ENCODE measurements at regions not wholly inside any gene's neighbourhood (a gene's known extent, or its start where the extent isn't known, plus 50 kb on each side); places are given as distances from the start of the nearest gene placed in this dataset.

DNA sequence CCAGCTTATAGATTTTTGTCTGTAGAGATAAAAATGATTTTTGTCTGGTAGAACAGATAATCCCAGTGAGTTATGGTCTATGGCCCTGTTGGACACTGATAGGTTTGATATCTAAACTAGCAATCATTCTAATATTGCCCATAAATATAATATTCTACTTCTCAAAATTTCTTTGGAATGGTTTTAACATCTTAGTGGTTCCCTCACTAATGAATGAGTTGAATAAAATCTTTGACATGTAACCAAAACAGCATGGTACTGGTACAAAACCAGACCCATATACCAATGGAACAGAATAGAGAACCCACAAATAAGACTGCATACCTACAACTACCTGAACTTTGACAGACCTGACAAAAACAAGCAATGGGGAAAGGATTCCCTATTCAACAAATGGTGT is 219.7 kb downstream of the SEC61B start:
- no peak for DNase-seq

DNA sequence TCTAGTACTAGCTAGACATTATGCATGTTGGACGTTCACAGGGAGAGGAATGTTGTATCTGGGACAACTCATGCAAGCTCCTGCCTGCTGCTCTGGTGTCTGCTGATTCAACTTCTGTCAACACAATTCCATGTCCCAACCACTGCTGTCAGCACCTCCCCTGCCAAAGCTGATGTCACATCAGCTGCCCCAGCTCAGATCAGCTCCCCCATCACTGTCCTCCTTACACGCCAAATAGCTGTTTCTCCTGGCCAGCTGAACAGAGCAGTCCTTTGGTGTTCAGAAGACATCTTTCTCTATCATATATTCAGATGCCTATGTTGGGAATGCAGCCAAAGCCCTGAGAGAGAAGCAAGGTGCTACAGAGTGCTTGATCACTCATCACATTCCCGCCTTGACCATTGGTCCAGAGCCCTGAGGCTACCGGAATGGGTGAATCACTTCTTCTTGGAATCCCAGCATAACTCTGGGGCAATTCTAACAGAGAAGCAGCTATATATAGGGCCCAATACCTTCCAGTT is 223.3 kb downstream of the SEC61B start:
- no peak for DNase-seq

DNA sequence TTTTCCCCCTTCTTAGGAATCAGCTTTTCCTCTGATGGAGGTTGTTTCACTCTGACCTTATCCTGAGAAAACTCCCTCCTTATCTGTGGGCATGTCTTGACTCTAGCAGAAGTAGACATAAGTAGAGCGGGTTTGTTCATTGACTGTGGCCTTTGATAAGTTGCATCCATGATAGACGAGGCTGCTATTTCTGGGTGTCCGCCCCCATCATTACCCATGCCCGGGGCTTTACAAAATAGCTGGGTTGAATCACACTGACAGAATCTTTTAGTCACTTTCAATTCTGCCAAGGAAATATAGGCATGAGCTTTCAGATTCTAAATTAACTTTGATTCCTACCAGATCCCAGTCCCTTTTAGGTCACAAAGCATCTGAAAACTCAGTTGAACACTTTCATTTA is 223.8 kb downstream of the SEC61B start:
- no peak for DNase-seq

DNA sequence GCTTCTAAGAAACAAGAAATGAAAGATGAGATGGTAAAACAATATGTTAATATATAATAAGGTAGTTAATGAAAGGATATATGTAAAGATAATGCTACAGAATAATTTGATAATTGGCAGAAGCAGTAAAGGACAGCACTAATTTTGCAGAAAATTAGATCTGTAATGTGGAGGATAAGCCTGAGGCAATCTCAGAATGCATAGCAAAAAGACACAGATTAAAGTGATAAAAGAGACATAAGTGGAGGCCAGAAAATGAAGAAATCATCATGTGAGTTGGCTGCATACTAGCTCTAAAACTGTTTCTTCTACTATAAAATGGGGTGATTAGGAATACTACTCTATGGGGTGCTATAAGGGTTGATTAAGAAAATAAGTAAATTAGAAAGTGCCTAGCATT is 225.9 kb downstream of the SEC61B start:
- no peak for DNase-seq

DNA sequence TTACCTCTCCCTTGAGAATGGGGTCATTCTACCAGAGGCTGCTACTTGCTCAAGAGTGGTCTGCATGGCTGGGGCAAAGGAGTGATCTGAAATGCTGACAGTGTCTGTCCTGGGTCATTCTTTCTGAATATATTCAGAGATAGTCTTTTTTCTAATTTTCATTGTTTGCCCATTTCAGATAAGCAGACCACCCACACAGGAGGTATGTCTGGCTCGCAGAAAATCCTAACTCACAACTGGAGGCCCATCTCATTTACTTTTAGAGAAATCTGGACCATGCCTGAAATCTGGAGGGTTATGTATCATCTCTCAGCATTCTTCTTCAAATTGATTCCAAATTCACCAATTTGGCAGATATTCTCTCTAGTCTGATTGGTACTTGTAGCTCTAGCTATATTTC is 227.6 kb downstream of the SEC61B start:
- no peak for DNase-seq

DNA sequence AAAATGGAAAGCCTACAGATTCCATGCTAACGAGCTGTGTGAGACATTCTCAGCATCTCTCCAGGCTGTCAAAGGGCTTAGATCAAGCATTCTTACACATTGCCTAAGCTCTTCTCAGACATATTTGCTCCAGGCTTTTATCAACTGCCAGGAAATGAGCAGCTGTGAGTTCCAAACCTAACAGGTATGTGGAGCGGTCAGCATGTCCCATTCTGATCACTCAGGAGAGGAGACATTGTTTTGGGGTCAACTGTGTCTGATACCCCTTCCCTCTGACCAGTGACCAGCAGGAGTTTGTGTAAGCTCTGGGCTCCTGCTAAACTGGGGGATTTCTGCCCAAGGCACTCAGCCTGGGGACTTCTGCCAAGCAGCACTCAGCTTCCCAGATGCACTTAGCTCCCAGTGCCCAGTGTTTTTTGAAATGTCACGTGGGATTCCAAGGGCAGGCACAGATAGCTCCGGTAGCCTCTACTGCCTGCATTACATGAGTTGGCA is 229.1 kb downstream of the SEC61B start:
- DNase-seq = no peak

DNA sequence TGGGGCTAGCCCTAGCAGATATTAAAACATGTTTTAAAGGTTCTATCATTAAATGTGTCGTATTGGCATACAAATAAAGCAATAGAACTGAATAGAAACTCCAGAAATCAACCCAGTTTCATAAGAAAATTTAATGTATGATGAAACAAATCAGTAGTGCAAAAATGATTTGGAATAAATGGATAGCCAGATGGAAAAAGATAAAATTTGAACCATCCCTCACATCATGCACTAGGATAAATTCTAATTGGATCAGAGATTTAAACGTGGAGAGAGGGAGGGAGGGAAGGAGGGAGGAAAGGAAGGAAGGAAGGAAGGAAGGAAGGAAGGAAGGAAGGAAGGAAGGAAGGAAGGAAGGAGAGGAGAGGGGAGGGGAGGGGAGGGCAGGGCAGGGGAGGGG is 235.3 kb downstream of the SEC61B start:
- no peak for DNase-seq

DNA sequence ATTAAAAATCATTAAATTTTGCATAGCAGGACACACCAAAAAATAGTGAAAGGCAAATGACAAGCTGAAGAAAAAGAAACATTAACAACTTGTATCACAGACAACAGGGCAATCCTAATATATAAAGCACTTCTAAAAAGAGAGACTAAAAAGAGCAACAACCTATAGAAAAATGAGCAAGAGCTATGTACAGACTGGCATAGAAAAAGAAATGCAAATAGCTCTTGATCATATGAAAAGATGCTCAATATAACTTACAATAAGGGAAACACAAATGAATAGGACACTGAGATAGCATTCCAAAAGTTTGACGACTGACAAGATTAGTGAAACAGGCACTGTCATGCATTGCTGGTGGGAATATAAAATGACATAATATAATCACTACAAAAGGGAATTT is 235.9 kb downstream of the SEC61B start:
- DNase-seq = no peak

DNA sequence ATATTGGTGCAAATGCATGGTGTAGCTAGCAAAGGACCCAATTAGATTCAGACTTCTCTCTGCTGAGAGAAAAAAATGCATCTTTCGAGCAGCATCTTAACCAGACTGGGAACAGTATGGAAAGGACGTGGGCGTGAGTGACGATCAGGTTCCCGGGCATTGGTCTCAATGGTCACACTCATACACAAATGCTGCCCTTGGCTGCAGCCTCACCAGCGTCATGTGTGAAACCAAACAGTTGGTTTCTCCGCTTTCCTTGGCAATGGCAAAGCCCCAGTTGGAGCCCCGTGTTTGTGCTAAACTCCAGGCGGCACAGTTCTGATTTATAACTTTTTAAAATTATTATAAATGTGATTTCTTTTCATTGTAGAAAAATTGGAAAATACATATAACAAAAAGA is 237.8 kb downstream of the SEC61B start:
- no peak for DNase-seq

DNA sequence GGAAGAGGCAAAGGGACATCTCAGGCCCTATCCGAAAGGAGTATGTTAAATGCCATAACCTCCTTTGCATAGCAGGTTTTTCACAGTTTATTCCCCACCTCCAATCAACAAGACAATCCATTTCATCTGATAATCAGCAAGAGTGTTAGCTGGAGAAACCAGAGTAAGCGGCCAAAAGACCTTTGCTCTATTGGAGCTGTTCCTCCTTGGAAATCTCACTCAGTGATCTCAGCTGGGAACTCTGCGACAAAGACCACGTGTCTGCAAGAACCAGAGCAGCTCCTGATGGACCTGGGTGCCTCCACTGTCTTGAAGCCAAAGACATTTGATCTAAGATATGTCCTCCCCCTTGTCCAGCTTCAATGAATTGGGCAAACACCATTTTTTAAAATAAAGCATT is 241.0 kb downstream of the SEC61B start:
- DNase-seq = no peak

DNA sequence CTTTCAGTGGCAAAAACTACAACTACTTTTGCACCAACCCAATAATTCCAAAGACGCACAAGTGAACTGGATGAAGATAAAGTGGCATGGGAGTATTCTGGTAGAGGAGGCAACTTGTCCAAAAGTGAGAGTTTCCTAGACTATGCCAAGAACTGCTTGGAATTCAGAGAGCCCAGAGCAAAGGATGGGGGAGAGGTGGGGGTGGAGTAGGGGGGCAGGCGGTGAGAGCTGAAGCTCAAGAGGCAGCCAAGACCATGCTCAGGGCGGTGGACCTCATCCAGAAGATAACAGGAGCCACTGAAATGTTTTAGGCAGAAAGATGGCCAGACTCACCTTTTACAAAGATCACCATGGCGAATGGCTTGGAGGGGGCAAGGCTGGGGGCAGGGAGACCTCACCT is 242.5 kb downstream of the SEC61B start:
- DNase-seq = no peak

DNA sequence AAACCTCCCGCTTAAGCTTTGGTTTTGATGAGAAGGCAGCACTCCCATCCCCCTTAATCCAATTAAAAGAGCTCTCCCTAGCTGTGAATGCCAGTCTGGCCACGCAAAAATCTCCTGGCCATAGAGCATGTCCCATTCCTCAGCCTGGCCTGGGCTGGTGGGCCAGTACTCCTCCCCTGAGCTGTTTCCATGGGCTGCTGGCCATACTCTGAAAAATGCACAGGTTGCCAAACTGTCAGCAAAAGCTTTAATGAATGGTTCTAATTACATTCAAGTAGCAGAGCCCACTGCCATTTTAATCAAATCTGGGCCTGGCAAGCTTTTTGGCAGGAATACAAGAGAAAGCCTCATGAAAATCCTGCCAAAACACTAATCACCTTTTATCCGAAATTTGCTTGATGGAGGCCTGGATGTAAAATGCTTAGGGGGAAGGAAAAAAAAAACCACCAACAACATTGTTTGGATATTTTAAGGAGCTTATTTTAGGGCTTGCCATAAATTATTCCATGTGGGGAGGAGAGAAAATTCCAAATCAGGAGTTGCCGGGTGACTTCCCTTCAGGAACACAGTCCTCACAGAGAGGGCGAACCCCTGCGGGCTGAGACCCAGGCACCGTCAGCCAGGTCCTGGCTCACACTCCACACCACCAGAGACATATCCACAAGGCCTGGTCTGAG is 243.3 kb downstream of the SEC61B start:
- no peak for DNase-seq

DNA sequence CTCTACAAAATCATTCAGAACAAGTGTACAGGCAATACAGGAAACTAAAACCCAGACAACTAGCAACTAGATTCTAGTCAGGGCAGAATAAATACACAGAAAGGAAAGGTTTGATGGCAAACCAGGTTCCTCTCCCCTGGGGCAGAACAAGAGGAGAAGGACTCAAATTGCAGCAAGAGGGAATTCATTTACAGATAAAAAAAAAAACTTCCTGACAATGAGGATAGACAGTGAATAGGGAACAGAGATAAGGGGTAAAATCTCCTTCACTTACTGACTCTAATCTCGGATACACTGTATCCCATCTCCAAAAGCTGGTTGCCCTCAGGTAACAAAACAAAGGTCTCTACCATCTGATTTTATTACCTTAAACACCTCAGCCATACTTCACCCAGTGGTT is 244.0 kb downstream of the SEC61B start:
- no peak for DNase-seq

DNA sequence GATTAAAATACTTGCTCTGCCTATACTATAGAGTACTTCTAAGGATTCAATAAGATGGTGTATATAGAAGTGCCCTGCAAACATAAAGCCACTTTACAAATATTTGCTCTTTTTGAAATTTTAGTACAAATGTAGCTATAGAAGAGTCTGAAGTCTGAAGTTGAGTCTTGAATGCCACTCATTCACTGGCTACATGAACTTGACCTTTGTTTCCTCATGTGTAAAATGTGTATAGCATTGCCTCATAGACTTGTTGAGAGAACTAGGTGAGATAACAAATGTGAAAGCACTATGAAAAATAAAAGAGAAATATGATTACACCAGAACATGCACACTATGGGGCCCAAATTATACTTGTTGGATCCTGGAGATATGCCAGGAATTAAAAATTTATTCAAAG is 244.7 kb downstream of the SEC61B start:
- no peak for DNase-seq

DNA sequence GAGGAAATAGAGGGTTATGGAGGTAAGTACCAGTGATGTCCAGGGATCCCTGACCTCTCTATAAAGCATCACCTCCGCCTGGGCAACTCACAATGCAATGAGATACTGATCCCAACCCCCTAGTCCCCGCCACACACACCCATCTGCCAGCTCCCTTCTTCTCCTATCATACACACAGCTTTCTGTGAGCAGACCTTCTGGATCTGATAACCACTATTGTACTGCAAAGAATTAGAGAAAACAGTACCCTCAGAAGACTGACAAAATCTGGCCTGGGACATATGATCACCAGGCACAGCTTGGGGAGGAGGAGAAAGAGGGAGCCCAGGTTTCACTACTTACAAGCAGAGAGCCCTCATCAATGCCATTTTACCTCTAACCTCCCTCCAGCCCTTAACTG is 249.0 kb downstream of the SEC61B start:
- no peak for DNase-seq

DNA sequence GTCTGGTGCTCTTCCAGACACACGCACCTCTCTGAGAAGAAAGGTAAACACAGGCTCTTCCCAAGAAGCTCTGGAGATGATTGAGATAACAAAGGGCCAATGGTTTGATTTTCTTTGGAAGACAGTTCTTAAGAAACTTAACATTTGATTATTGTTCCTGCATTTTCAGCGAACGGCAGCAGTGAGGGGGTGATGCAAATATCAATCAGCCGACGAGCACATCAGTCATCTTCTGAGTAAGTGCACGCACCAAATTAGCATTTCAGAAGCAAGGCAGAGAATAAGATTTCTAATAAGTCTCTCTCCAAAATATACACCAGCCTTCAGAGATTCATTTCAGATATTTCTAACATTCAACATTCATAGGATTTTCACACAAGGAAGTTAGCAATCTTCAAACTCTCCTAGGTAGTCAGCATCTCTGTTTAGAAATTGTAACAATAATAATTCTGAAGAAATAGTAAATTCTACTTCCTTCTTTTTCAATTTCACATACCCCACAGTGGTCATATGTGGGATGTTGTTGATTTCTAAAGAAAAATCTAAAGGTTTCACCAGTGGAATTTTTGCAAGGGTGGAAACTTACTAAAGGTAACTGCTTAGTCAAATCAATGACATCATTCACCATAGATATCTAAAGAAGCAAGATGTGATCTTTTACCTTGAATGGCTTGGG is 250.3 kb downstream of the SEC61B start:
- no peak for DNase-seq

DNA sequence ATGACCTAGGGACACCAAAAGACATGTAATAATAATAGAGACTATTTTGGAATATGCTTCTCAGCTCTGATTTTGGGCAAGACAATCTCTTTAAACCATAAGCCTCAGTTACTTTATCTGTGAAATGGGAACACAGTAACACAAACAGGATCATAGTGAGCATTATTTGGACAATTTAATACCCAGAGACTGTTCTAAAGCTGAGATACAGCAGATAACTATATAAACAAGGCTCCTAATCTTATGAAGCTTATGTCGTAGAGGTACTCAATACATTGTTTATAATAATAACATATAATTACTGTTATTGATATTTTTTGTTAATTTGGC is 250.8 kb downstream of the SEC61B start:
- DNase-seq = no peak

DNA sequence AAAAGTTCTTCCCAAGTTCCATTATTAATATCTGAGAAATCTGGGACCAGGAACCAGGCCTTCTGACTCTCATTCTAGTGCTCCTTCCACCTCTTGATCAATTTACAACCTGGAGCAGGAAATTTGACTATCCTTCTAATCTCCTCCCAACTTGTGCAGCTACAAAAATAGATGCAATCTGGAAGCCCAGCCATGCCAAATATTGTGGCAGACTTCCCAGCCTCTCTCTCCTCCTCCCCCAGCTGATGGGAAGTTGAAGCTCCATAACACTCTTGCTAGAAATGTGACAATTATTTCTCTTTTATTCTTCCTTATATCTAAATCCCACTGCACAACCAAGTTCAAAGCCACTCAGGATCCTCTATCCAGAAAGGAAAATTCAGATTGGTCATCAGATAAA is 252.1 kb downstream of the SEC61B start:
- DNase-seq = no peak

DNA sequence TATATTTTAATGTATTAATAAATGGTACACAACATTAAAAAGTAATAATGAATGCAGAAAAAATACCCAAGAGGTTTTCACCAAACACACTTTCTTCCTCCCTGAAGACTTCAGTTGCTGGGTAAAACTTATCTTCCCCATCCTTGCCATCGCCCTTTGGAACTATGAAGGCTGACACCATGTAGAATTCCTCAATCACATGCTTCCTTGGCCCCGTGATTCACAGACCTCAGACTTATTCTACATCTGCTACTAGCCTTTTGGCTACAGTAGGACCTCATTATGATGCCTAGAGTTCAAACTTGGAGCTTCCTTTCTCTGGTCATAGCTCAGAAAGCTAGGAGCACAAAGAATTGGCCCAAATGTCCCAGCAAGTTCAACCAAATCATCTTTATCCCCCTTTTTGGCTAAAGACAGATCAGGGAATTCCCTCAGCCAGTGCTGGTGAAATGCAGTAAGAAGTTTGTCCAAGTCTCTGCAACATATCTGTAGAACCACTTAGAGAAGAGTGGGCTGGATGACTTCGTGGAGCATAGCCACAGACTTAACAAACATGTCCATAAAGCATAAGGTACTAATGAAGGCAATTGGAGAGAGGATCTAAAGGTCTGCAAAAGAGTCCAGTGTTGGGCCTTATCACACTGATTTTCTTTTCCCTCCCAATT is 253.5 kb downstream of the SEC61B start:
- DNase-seq = no peak

DNA sequence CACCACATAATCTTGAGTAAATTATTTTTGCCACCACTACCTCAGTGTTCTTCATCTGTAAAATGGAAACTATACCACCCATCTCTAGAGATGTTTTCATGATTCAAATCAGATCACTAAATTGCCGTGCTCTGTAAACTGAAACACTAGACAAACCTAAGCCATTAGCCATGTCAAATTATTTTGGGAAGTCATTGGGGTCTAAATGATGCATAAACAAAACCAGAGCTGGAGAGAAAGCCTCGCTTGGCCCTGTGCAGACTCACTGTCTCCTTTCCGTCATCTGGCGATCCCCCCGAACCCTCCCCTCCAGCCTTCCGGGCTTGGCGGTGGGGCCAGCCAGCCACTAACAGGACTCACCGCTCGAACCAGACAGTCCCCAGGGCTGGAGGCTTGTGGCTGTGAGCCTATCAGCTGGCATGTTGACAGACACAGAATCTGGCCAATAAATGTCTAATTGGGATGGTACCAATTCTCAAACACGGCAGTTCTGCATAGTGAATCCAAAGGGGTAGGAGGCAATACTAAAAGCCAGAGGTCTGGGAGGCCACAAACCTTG is 256.5 kb downstream of the SEC61B start:
- DNase-seq = no peak

DNA sequence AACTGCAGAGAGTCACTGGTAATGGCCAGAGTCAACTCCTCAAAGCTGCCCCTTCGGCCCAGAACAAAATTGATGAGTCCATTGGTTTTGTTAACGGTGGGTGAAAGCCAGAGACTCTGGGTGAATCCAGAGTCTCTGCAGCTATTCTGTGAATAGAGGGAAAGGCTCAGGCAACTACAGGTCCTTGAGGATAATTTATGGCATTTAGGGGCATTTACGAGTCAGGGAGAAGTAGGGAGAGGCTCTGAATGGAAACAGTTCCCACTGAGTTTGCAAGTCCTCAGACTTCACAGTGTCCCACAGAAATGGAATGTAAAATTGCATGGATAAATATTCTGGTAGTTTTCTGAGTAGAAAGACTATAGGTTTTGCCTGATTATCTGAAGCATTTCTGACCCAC is 257.8 kb downstream of the SEC61B start:
- DNase-seq = no peak

DNA sequence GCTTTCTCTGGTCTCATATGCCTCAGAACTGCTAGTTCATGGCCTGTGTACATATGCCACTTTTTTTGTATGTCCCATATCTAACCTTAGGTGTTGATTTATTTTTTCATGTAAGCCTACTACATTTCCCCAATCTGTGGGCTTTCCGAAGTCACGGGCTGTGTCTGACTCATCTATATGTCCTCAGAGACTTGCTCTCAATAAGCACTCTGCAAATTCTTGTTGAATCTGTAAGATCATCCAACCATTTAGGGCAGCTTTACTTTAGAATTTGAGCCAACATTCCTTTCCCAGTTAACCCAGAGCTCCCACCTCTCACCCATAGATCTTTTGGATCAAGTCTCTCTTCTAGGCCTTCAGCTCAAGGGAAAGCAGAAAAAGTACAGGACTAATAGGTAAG is 263.4 kb downstream of the SEC61B start:
- DNase-seq = no peak

DNA sequence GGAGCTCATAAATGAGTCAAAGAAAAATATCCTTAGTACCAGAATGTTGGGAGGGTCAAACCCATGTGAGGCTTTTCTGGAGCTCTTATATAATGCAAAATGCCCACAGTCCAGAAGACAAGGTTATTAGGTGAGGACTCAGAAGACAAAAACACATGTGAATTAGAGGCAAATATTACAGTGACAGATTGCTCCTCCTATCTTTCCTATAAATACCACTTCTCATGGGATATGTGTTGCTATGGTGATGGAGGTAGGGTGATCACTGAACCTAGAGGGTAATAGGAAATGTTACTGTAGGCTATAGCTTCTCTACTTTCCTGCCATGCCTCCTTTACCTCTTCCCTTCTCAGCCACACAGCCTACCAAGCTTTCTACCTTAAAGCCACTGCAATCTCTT is 264.6 kb downstream of the SEC61B start:
- no peak for DNase-seq
